Common myeloid progenitor, CD34-positive (primary cell): ENCODE measurements at regions not wholly inside any gene's neighbourhood (a gene's known extent, or its start where the extent isn't known, plus 50 kb on each side); places are given as distances from the start of the nearest gene placed in this dataset.

ENCODE experiments used
- CTCF ChIA-PET: fragments of 350-600 bp; sonication (Branson Sonifier 250); formaldehyde crosslinking; loops from one replicate; lab custom pipeline; 2021; ENCODE audit warnings: antibody characterized with exemption; lab: Charles Lee
- POLR2A ChIA-PET: fragments of 350-600 bp; sonication (Branson Sonifier 250); formaldehyde crosslinking; loops from one replicate; lab custom pipeline; 2021; ENCODE audit warnings: antibody characterized with exemption; lab: Charles Lee
- DNase-seq, 3 donors: peaks; one replicate each; pipeline versions ENCODE4 v3.0.0 to v3.0.0-alpha.2; 2013
- H3K27ac ChIP-seq, 2 experiments: 1 replicate in 1 of 2; 2 replicates in 1 of 2; pipeline ENCODE4 v1.7.0; 2013; ENCODE audit warnings: inconsistent platforms in 2 of 2, low read length in 2 of 2, mild to moderate bottlenecking in 2 of 2, low read depth in 1 of 2, moderate library complexity in 1 of 2; ENCODE audit not compliant: severe bottlenecking in 2 of 2, insufficient read depth in 1 of 2, poor library complexity in 1 of 2
- H3K27me3 ChIP-seq, 5 experiments: replicated peaks in 2 of 5; 1 replicate in 3 of 5; 2 replicates in 2 of 5; pipeline versions ENCODE4 v1.6.1 to v1.7.0; 2013; ENCODE audit warnings: low read length in 4 of 5, mild to moderate bottlenecking in 2 of 5, moderate library complexity in 2 of 5, inconsistent platforms in 1 of 5; ENCODE audit not compliant: insufficient read depth in 5 of 5, control insufficient read depth in 4 of 5
- H3K36me3 ChIP-seq, 4 experiments: 1 replicate in 2 of 4; 2 replicates in 2 of 4; pipeline versions ENCODE4 v1.6.1 to v1.7.0; 2013; ENCODE audit warnings: low read length in 3 of 4, control low read depth in 1 of 4, mild to moderate bottlenecking in 1 of 4; ENCODE audit not compliant: control insufficient read depth in 4 of 4, insufficient read depth in 4 of 4
- H3K4me1 ChIP-seq, 4 experiments: 1 replicate in 3 of 4; 2 replicates in 1 of 4; pipeline versions ENCODE4 v1.6.1 to v1.7.1; 2013; ENCODE audit warnings: low read length in 3 of 4, mild to moderate bottlenecking in 3 of 4, control low read depth in 1 of 4, inconsistent platforms in 1 of 4, moderate library complexity in 1 of 4; ENCODE audit not compliant: control insufficient read depth in 4 of 4, insufficient read depth in 4 of 4; ENCODE audit errors: control extremely low read depth in 1 of 4
- H3K4me3 ChIP-seq, 7 experiments: 1 replicate in 4 of 7; 2 replicates in 3 of 7; pipeline versions ENCODE4 v1.5.1 to v1.7.0; 2013; ENCODE audit warnings: mild to moderate bottlenecking in 7 of 7, low read length in 6 of 7, moderate library complexity in 6 of 7, inconsistent platforms in 2 of 7, low read depth in 2 of 7, control low read depth in 1 of 7; ENCODE audit not compliant: insufficient read depth in 4 of 7, control insufficient read depth in 1 of 7; ENCODE audit errors: extremely low read depth in 1 of 7
- H3K9me3 ChIP-seq, 5 experiments: 1 replicate in 4 of 5; 2 replicates in 1 of 5; pipeline versions ENCODE4 v1.6.1 to v1.7.1; 2013; ENCODE audit warnings: low read length in 4 of 5, mild to moderate bottlenecking in 2 of 5, inconsistent platforms in 1 of 5, low read depth in 1 of 5, moderate library complexity in 1 of 5; ENCODE audit not compliant: control insufficient read depth in 4 of 5, insufficient read depth in 2 of 5; ENCODE audit errors: control extremely low read depth in 1 of 5
- WGBS: methylation state at CpG from one replicate; pipeline ENCODE4 v1.1.5; 2013; ENCODE audit not compliant: insufficient coverage; 5-methylcytosine and 5-hydroxymethylcytosine counted together

DNA sequence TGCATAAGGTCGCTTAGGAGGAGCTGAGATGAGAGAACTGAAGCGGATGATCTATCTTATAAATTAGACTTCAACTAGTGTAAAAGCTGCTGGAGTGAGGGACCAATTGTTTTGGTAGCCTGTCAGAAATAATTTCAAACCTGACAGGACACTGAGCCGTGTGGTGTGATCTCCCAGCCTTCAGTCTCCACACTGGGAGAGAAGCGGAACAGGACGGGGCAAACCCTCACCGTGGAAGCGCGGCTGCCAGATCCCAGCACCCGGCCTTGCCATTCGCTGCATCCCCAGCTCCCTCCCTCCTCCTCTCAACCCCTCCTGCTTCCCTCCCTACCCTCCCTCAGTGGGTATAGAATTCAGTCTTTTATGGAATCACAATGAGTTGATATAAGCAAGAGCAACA lies 900.1 kb upstream of the SLC35B3 start:
- H3K27ac ChIP-seq: no peak overlapping the region
- no peaks in the 10 kb centered on the region for H3K4me1 ChIP-seq
- 99% methylated on average over 9 of the region's 10 CpGs for WGBS
- H3K4me3 ChIP-seq: no peak overlapping the region
- DNase-seq: no peak
- H3K27me3 ChIP-seq: no peaks in the 10 kb centered on the region
- no peaks in the 10 kb centered on the region for H3K36me3 ChIP-seq
- H3K9me3 ChIP-seq: no peaks in the 10 kb centered on the region
- POLR2A ChIA-PET: no interaction called here
- CTCF ChIA-PET: interaction anchor here (0.7 kb wide), 1 partner anchor 10 kb away, joined by 3 read pairs; no protein-coding TSS in a partner anchor

GRCh38 chr6:9334979-9335378 lies 899.6 kb upstream of the SLC35B3 start:
- Histone ChIP-seq H3K9me3 (no peaks in the 10 kb centered on the region), H3K4me1 (no peaks in the 10 kb centered on the region), H3K36me3 (no peaks in the 10 kb centered on the region), H3K27me3 (no peaks in the 10 kb centered on the region), H3K27ac (no peak overlapping the region), H3K4me3 (no peak overlapping the region)
- 90% methylated on average over 2 of the region's 3 CpGs for WGBS
- ChIA-PET POLR2A (no interaction called here), CTCF (interaction anchor here (0.7 kb wide), 1 partner anchor 11 kb away, joined by 3 read pairs; no protein-coding TSS in a partner anchor)
- DNase-seq: no peak

- H3K4me1 ChIP-seq: no peaks in the 10 kb centered on the region
- no peaks in the 10 kb centered on the region for H3K36me3 ChIP-seq
- H3K4me3 ChIP-seq: no peak overlapping the region
- H3K27me3 ChIP-seq: no peaks in the 10 kb centered on the region
- no peaks in the 10 kb centered on the region for H3K9me3 ChIP-seq
- H3K27ac ChIP-seq: no peak overlapping the region
- ChIA-PET POLR2A (no interaction called here), CTCF (no interaction called here)
- peak; percentile 5 to 57 (median 28) for DNase-seq
- WGBS: no CpG with 5 or more reads among the region's 2 CpGs
Observed at GRCh38 chr6:9332241-9332780, 897.0 kb upstream of the SLC35B3 start.

GRCh38 chr6:9316831-9317230 lies 881.5 kb upstream of the SLC35B3 start:
- ChIA-PET CTCF (interaction anchor here (1.3 kb wide), 1 partner anchor 10 kb away, joined by 3 read pairs; no protein-coding TSS in a partner anchor), POLR2A (no interaction called here)
- Histone ChIP-seq H3K36me3 (no peaks in the 10 kb centered on the region), H3K27me3 (no peaks in the 10 kb centered on the region), H3K4me1 (no peaks in the 10 kb centered on the region), H3K4me3 (no peak overlapping the region), H3K27ac (no peak overlapping the region), H3K9me3 (no peaks in the 10 kb centered on the region)
- DNase-seq: no peak
- WGBS: no CpG with 5 or more reads among the region's 3 CpGs

GRCh38 chr6:9315966-9316650 lies 880.8 kb upstream of the SLC35B3 start:
- DNase-seq: no peak
- H3K27me3 ChIP-seq: no peaks in the 10 kb centered on the region
- WGBS: 78% methylated on average over 3 of the region's 4 CpGs
- H3K4me3 ChIP-seq: no peak overlapping the region
- ChIA-PET CTCF (interaction anchor here (1.3 kb wide), 1 partner anchor 9 kb away, joined by 3 read pairs; no protein-coding TSS in a partner anchor), POLR2A (no interaction called here)
- H3K4me1 ChIP-seq: no peaks in the 10 kb centered on the region
- no peak overlapping the region for H3K27ac ChIP-seq
- H3K36me3 ChIP-seq: no peaks in the 10 kb centered on the region
- H3K9me3 ChIP-seq: no peaks in the 10 kb centered on the region

DNA sequence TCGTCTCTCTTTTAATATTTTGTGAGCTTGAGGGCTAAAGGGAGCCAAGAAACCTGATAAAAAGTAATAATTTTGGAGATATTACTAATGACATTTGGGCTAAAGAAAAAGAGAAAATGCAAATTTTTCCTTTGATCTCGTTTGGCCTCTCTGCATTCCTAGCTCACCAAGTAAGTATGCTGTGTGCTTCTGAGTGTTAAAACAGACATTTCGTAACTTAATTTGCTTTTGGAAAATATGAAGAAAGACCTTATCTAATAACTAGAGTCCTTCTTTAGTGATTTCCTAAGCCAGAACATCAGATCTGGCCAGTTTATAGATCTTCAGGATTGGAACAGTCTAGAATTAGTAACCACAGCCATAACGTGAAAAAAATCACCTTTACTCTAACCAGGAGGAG lies 872.9 kb upstream of the SLC35B3 start:
- no peaks in the 10 kb centered on the region for H3K36me3 ChIP-seq
- CTCF ChIA-PET: no interaction called here
- H3K4me1 ChIP-seq: no peaks in the 10 kb centered on the region
- no peak for DNase-seq
- 40% methylated on average over 1 of the region's 4 CpGs for WGBS
- H3K27me3 ChIP-seq: no peaks in the 10 kb centered on the region
- no peak overlapping the region for H3K27ac ChIP-seq
- H3K9me3 ChIP-seq: peaks cover 0 to 2% (median 0%) of the 10 kb centered on the region in 5 experiments
- POLR2A ChIA-PET: no interaction called here
- no peak overlapping the region for H3K4me3 ChIP-seq

DNA sequence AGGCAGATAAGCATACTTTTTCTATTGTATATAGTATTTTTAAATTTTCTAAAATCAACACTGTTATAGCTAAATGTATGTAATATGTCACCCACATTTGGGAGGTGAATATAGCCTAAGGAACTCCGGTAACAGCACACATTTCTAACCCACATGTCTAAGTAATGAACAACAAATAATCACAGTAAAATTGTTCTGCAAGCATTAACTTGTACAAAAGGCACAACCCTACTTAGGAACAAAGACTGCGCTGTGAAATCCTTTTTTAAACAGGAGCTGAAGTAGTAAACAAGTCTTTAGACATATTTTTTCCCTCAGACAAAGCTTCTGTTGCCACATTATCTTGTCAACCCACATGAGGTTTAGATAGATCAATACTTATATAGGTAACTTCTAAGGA lies 872.4 kb upstream of the SLC35B3 start:
- Histone ChIP-seq H3K27ac (no peak overlapping the region), H3K4me3 (no peak overlapping the region), H3K27me3 (no peaks in the 10 kb centered on the region), H3K4me1 (no peaks in the 10 kb centered on the region), H3K36me3 (no peaks in the 10 kb centered on the region), H3K9me3 (peaks cover 0 to 2% (median 0%) of the 10 kb centered on the region in 5 experiments)
- DNase-seq: no peak
- ChIA-PET POLR2A (no interaction called here), CTCF (interaction anchor here (1.3 kb wide), 1 partner anchor 9 kb away, joined by 3 read pairs; no protein-coding TSS in a partner anchor)
- 100% methylated on average over 1 of the region's 2 CpGs for WGBS
